ENCODE measurements at regions not wholly inside any gene's neighbourhood (a gene's known extent, or its start where the extent isn't known, plus 50 kb on each side); places are given as distances from the start of the nearest gene placed in this dataset.

- no peak overlapping the region for H3K4me3 ChIP-seq (ENCODE audit: low read depth, low read length)
- no peaks in the 10 kb centered on the region for H3K9me3 ChIP-seq (ENCODE audit: control insufficient read depth, insufficient read depth, low read depth, low read length)
- no peaks in the 10 kb centered on the region for H3K4me1 ChIP-seq (ENCODE audit: control insufficient read depth, insufficient read depth, low read length)
- TF ChIP-seq ZNF175 (tag by site-specific recombination; IDR thresholded peaks at IDR 0.05) (no peak), GLI4 (tag by site-specific recombination; IDR thresholded peaks at IDR 0.05) (no peak), ZNF404 (tag by site-specific recombination; IDR thresholded peaks at IDR 0.05) (no peak), TCF7L2 (IDR thresholded peaks at IDR 0.05; ENCODE audit: borderline replicate concordance, low read depth, low read length) (no peak), ZNF518A (tag by site-specific recombination; conservative IDR thresholded peaks at IDR 0.05; ENCODE audit: low read depth) (no peak), ZNF544 (tag by site-specific recombination; IDR thresholded peaks at IDR 0.05) (no peak), ZNF140 (tag by site-specific recombination; IDR thresholded peaks at IDR 0.05) (no peak), ZBTB20 (tag by site-specific recombination; IDR thresholded peaks at IDR 0.05) (no peak), MZF1 (tag by site-specific recombination; IDR thresholded peaks at IDR 0.05; ENCODE audit: borderline replicate concordance) (no peak), ZNF843 (tag by site-specific recombination; IDR thresholded peaks at IDR 0.05) (no peak), ATF2 (tag by site-specific recombination; IDR thresholded peaks at IDR 0.05; ENCODE audit: low read depth) (no peak), GLI2 (tag by site-specific recombination; IDR thresholded peaks at IDR 0.05; ENCODE audit: borderline replicate concordance, low read depth) (no peak)
- TF ChIP-seq, protein P1, sequence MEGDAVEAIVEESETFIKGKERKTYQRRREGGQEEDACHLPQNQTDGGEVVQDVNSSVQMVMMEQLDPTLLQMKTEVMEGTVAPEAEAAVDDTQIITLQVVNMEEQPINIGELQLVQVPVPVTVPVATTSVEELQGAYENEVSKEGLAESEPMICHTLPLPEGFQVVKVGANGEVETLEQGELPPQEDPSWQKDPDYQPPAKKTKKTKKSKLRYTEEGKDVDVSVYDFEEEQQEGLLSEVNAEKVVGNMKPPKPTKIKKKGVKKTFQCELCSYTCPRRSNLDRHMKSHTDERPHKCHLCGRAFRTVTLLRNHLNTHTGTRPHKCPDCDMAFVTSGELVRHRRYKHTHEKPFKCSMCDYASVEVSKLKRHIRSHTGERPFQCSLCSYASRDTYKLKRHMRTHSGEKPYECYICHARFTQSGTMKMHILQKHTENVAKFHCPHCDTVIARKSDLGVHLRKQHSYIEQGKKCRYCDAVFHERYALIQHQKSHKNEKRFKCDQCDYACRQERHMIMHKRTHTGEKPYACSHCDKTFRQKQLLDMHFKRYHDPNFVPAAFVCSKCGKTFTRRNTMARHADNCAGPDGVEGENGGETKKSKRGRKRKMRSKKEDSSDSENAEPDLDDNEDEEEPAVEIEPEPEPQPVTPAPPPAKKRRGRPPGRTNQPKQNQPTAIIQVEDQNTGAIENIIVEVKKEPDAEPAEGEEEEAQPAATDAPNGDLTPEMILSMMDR (tag by site-specific recombination; IDR thresholded peaks at IDR 0.05) = no peak
- no peak overlapping the region for H3K27ac ChIP-seq (ENCODE audit: extremely low read depth, low read depth, low read length)
- no peaks in the 10 kb centered on the region for H3K36me3 ChIP-seq (ENCODE audit: control insufficient read depth in 2 of 2, insufficient read depth in 1 of 2, low read length in 2 of 2)
- ChIA-PET POLR2A (no interaction called here), CTCF (interaction anchor here (0.6 to 1.0 kb wide), 2 partner anchors 135 to 501 kb away, joined by 3 read pairs; no protein-coding TSS in a partner anchor)
These were observed 149.6 kb downstream of the LY86 start for GRCh38 chr6:6738108-6738507.

- H3K27ac ChIP-seq (ENCODE audit: extremely low read depth, low read depth, low read length) = no peak overlapping the region
- no peaks in the 10 kb centered on the region for H3K36me3 ChIP-seq (ENCODE audit: control insufficient read depth in 2 of 2, insufficient read depth in 1 of 2, low read length in 2 of 2)
- CTCF ChIA-PET = interaction anchor here (0.6 to 1.9 kb wide), 11 partner anchors 9 to 1298 kb away, joined by 3 to 7 read pairs (median 3); no protein-coding TSS in a partner anchor
- POLR2A ChIA-PET = no interaction called here
- no peak overlapping the region for H3K4me3 ChIP-seq (ENCODE audit: low read depth, low read length)
- H3K4me1 ChIP-seq (ENCODE audit: control insufficient read depth, insufficient read depth, low read length) = no peaks in the 10 kb centered on the region
- no peaks in the 10 kb centered on the region for H3K9me3 ChIP-seq (ENCODE audit: control insufficient read depth, insufficient read depth, low read depth, low read length)
- no peak for TF ChIP-seq ATF2 (tag by site-specific recombination; IDR thresholded peaks at IDR 0.05; ENCODE audit: low read depth)
- TF ChIP-seq ZNF324 (tag by site-specific recombination; IDR thresholded peaks at IDR 0.05) = no peak
- no peak for TF ChIP-seq OVOL3 (tag by site-specific recombination; IDR thresholded peaks at IDR 0.05)
- no peak for TF ChIP-seq ZFP41 (tag by site-specific recombination; IDR thresholded peaks at IDR 0.05; ENCODE audit: borderline replicate concordance)
- no peak for TF ChIP-seq ZNF426 (tag by site-specific recombination; IDR thresholded peaks at IDR 0.05)
- no peak for TF ChIP-seq GLIS2 (tag by site-specific recombination; IDR thresholded peaks at IDR 0.05)
- TF ChIP-seq, protein P2, sequence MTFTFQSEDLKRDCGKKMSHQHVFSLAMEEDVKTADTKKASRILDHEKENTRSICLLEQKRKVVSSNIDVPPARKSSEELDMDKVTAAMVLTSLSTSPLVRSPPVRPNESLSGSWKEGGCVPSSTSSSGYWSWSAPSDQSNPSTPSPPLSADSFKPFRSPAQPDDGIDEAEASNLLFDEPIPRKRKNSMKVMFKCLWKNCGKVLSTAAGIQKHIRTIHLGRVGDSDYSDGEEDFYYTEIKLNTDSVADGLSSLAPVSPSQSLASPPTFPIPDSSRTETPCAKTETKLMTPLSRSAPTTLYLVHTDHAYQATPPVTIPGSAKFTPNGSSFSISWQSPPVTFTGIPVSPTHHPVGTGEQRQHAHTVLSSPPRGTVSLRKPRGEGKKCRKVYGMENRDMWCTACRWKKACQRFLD (tag by site-specific recombination; IDR thresholded peaks at IDR 0.05) = no peak
- no peak for TF ChIP-seq ZNF585B (tag by site-specific recombination; IDR thresholded peaks at IDR 0.05)
- TF ChIP-seq SALL2 (tag by site-specific recombination; IDR thresholded peaks at IDR 0.05; ENCODE audit: borderline replicate concordance) = no peak
- no peak for TF ChIP-seq ZNF776 (tag by site-specific recombination; IDR thresholded peaks at IDR 0.05; ENCODE audit: borderline replicate concordance)
These were observed 150.6 kb downstream of the LY86 start for GRCh38 chr6:6738922-6739716.

Measured in HEK293 (cell line).